GM23338 (cell line): ENCODE measurements at regions not wholly inside any gene's neighbourhood (a gene's known extent, or its start where the extent isn't known, plus 50 kb on each side); places are given as distances from the start of the nearest gene placed in this dataset. TPM values are rescaled to one million over a fixed set of nuclear protein-coding genes. Genes with fewer than 3 reads are reported as not detected.

Experiments
- ATAC-seq: fragments of 200-7000 bp; cut with Tn5 transposase; 3 replicates; pipeline ENCODE4 v1.9.1; 2020
- DNase-seq: peaks from one replicate; pipeline ENCODE4 v3.0.0-alpha.2; 2015; ENCODE audit warnings: low spot score
- H2AFZ ChIP-seq: fragments of 200-600 bp; sonication (generic); 2 replicates; pipeline ENCODE4 v1.8.0; 2016; ENCODE audit warnings: antibody characterized with exemption, mild to moderate bottlenecking, moderate library complexity
- H3F3A ChIP-seq: fragments of 200-600 bp; sonication (generic); replicated peaks from 2 replicates; pipeline ENCODE4 v1.8.0; 2017; ENCODE audit warnings: antibody characterized with exemption, mixed run types, low read depth
- H3K27ac ChIP-seq: fragments of 200-600 bp; sonication (generic); 2 replicates; pipeline ENCODE4 v1.6.1; 2016; ENCODE audit warnings: low read depth
- H3K27me3 ChIP-seq: fragments of 200-600 bp; sonication (generic); 2 replicates; pipeline ENCODE4 v1.8.0; 2016; ENCODE audit warnings: mild to moderate bottlenecking, mixed run types, moderate library complexity; ENCODE audit not compliant: insufficient read depth
- H3K36me3 ChIP-seq: fragments of 200-600 bp; sonication (generic); 2 replicates; pipeline ENCODE4 v1.8.0; 2016; ENCODE audit warnings: mild to moderate bottlenecking; ENCODE audit not compliant: insufficient read depth
- H3K4me1 ChIP-seq: fragments of 200-600 bp; sonication (generic); 2 replicates; pipeline ENCODE4 v1.8.0; 2016; ENCODE audit warnings: mild to moderate bottlenecking, moderate library complexity; ENCODE audit not compliant: insufficient read depth
- H3K4me2 ChIP-seq: fragments of 200-600 bp; sonication (generic); 2 replicates; pipeline ENCODE4 v1.7.1; 2017; ENCODE audit warnings: mixed run types
- H3K4me3 ChIP-seq: fragments of 200-600 bp; sonication (generic); 2 replicates; pipeline ENCODE4 v1.6.1; 2016; ENCODE audit warnings: mixed run types
- H3K79me2 ChIP-seq: fragments of 200-600 bp; sonication (generic); replicated peaks from 2 replicates; pipeline ENCODE4 v1.8.0; 2017; ENCODE audit warnings: mild to moderate bottlenecking; ENCODE audit not compliant: insufficient read depth
- H3K9me2 ChIP-seq: fragments of 200-600 bp; sonication (generic); 2 replicates; pipeline ENCODE4 v1.8.0; 2017; ENCODE audit not compliant: insufficient read depth
- H4K20me1 ChIP-seq: fragments of 200-600 bp; sonication (generic); replicated peaks from 2 replicates; pipeline ENCODE4 v1.8.0; 2017; ENCODE audit warnings: mild to moderate bottlenecking; ENCODE audit not compliant: insufficient read depth
- H3K27ac Mint-ChIP-seq: 2 replicates; pipeline ENCODE4 v1.8.0; 2020; ENCODE audit warnings: inconsistent platforms, mild to moderate bottlenecking, moderate library complexity, mixed read lengths
- H3K27me3 Mint-ChIP-seq: 3 replicates; pipeline ENCODE4 v1.8.0; 2022; ENCODE audit warnings: low read depth, mild to moderate bottlenecking, moderate library complexity, mixed read lengths, inconsistent platforms; ENCODE audit not compliant: insufficient read depth, poor library complexity
- H3K36me3 Mint-ChIP-seq: 3 replicates; pipeline ENCODE4 v1.8.0; 2021; ENCODE audit warnings: low read depth, mild to moderate bottlenecking, inconsistent platforms, moderate library complexity, mixed read lengths
- H3K4me1 Mint-ChIP-seq: 3 replicates; pipeline ENCODE4 v1.8.0; 2020; ENCODE audit warnings: mild to moderate bottlenecking, inconsistent platforms, mixed read lengths
- H3K4me3 Mint-ChIP-seq: 3 replicates; pipeline ENCODE4 v1.8.0; 2021; ENCODE audit warnings: moderate library complexity, mild to moderate bottlenecking, inconsistent platforms, mixed read lengths
- H3K9me3 Mint-ChIP-seq: 3 replicates; pipeline ENCODE4 v1.8.0; 2020; ENCODE audit warnings: moderate library complexity, mild to moderate bottlenecking, inconsistent platforms, mixed read lengths
- CREB1 ChIP-seq: fragments of 250-450 bp; sonication (Bioruptor Pico); IDR thresholded peaks from 2 replicates; pipeline ENCODE4 v1.5.0; 2020; ENCODE audit warnings: low read depth, mild to moderate bottlenecking, moderate library complexity
- STAT1 ChIP-seq: IDR thresholded peaks from one replicate; pipeline ENCODE4 v1.6.1; 2016; ENCODE audit warnings: antibody characterized with exemption; ENCODE audit not compliant: unreplicated experiment
- small RNA-seq: library from RNA; depleted of rRNA; stranded (forward); fragments of <200 nt; gene quantifications from one replicate; pipeline ENCODE3, GENCODE V24; 2014; ENCODE audit warnings: low replicate concordance

- peaks cover 23% of the 10 kb centered on the region for H3K36me3 Mint-ChIP-seq
- H3K27ac ChIP-seq: no peak overlapping the region
Measured at GRCh38 chr6:58419321-58419720, 1101.9 kb downstream of the PRIM2 start.

More at GRCh38 chr6:58419321-58419720, 1101.9 kb downstream of the PRIM2 start:
- Histone ChIP-seq H3K79me2 (no peaks in the 10 kb centered on the region), H2AFZ (no peak overlapping the region), H3K4me1 (no peaks in the 10 kb centered on the region), H4K20me1 (no peaks in the 10 kb centered on the region), H3K9me2 (no peaks in the 10 kb centered on the region), H3K4me2 (no peak overlapping the region), H3K4me3 (no peak overlapping the region), H3K27me3 (no peaks in the 10 kb centered on the region), H3F3A (no peaks in the 10 kb centered on the region), H3K36me3 (no peaks in the 10 kb centered on the region)
- DNase-seq (no peak), ATAC-seq (no peak)
- Mint-ChIP-seq H3K9me3 (peaks cover 91% of the 10 kb centered on the region), H3K27me3 (peaks cover 1% of the 10 kb centered on the region), H3K4me1 (no peaks in the 10 kb centered on the region), H3K4me3 (no peak overlapping the region), H3K27ac (no peak overlapping the region)
- no peak for TF ChIP-seq CREB1 (CRISPR knock-in tag)
- TF ChIP-seq STAT1: no peak

Small RNAs in the stretch of these regions (small RNA-seq; reads per million reads assigned to genes)
- gene AL603755.1: not detected
